HG03175 (cell line): ENCODE measurements at regions not wholly inside any gene's neighbourhood (a gene's known extent, or its start where the extent isn't known, plus 50 kb on each side); places are given as distances from the start of the nearest gene placed in this dataset.

ENCODE experiments used
- ATAC-seq: cut with Tn5 transposase; IDR thresholded peaks from one replicate; pipeline ENCODE4 v1.9.1; 2021; ENCODE audit warnings: mild to moderate bottlenecking, moderate library complexity; ENCODE audit not compliant: unreplicated experiment

- no peak for ATAC-seq
Measured at GRCh38 chr18:27763936-27764335, 413.0 kb downstream of the CDH2 start.

GRCh38 chr18:27763341-27763740 lies 413.6 kb downstream of the CDH2 start:
- no peak for ATAC-seq

GRCh38 chr18:27762054-27762453 lies 414.9 kb downstream of the CDH2 start:
- no peak for ATAC-seq

GRCh38 chr18:27752944-27753343 lies 424.0 kb downstream of the CDH2 start:
- no peak for ATAC-seq

- no peak for ATAC-seq
Measured at GRCh38 chr18:27750923-27751322, 426.0 kb downstream of the CDH2 start.

GRCh38 chr18:27750014-27750413 lies 426.9 kb downstream of the CDH2 start:
- no peak for ATAC-seq

GRCh38 chr18:27749194-27749593 lies 427.7 kb downstream of the CDH2 start:
- ATAC-seq: no peak

GRCh38 chr18:27746241-27746640 lies 430.7 kb downstream of the CDH2 start:
- ATAC-seq: no peak

GRCh38 chr18:27735117-27735516 lies 441.8 kb downstream of the CDH2 start:
- ATAC-seq: no peak

GRCh38 chr18:27731211-27731610 lies 445.7 kb downstream of the CDH2 start:
- ATAC-seq: no peak

GRCh38 chr18:27728659-27729058 lies 448.3 kb downstream of the CDH2 start:
- no peak for ATAC-seq

- no peak for ATAC-seq
Measured at GRCh38 chr18:27724362-27724761, 452.6 kb downstream of the CDH2 start.

GRCh38 chr18:27723168-27723567 lies 453.8 kb downstream of the CDH2 start:
- no peak for ATAC-seq

GRCh38 chr18:27719680-27720079 lies 457.2 kb downstream of the CDH2 start:
- ATAC-seq: no peak

- ATAC-seq: no peak
Measured at GRCh38 chr18:27717816-27718215, 459.1 kb downstream of the CDH2 start.

GRCh38 chr18:27717250-27717649 lies 459.7 kb downstream of the CDH2 start:
- ATAC-seq: no peak

GRCh38 chr18:27715751-27716150 lies 461.2 kb downstream of the CDH2 start:
- no peak for ATAC-seq

GRCh38 chr18:27713738-27714095 lies 463.2 kb downstream of the CDH2 start:
- ATAC-seq: no peak

- ATAC-seq: no peak
Measured at GRCh38 chr18:27713037-27713737, 463.7 kb downstream of the CDH2 start.

- no peak for ATAC-seq
Measured at GRCh38 chr18:27712066-27712465, 464.9 kb downstream of the CDH2 start.

GRCh38 chr18:27711382-27711781 lies 465.5 kb downstream of the CDH2 start:
- no peak for ATAC-seq

- ATAC-seq: no peak
Measured at GRCh38 chr18:27709344-27709743, 467.6 kb downstream of the CDH2 start.

- no peak for ATAC-seq
Measured at GRCh38 chr18:27707201-27707600, 469.7 kb downstream of the CDH2 start.
